A549 (cell line): ENCODE measurements at regions not wholly inside any gene's neighbourhood (a gene's known extent, or its start where the extent isn't known, plus 50 kb on each side); places are given as distances from the start of the nearest gene placed in this dataset.
"Not testable (repeated sequence)": the region's sequence is repeated elsewhere in the genome, so short reads cannot be mapped to it uniquely, and the experiment has no call there.

Experiments
- CEBPB ChIP-seq, 2 experiments: fragments of >200 bp in 1 of 2; sonication (Bioruptor Twin) in 1 of 2; formaldehyde crosslinking in 1 of 2; IDR thresholded peaks; 2 replicates each; pipeline ENCODE4 v1.6.1; 2012 to 2016
- CTCF ChIP-seq: fragments of >200 bp; sonication (Bioruptor Twin); formaldehyde crosslinking; IDR thresholded peaks from 3 replicates; pipeline ENCODE4 v1.5.1; 2016
- HOXA7 ChIP-seq: fragments of 250-450 bp; sonication (Bioruptor Pico); IDR thresholded peaks from 2 replicates; pipeline ENCODE4 v1.5.0; 2020; ENCODE audit warnings: mild to moderate bottlenecking, moderate library complexity
- KDM1A ChIP-seq: fragments of 200-600 bp; sonication (generic); IDR thresholded peaks from 2 replicates; pipeline ENCODE4 v1.6.1; 2016; ENCODE audit warnings: low read depth, mild to moderate bottlenecking
- POLR2A ChIP-seq: IDR thresholded peaks from 2 replicates; pipeline ENCODE4 v1.6.1; 2012; ENCODE audit warnings: mild to moderate bottlenecking, low read length
- POLR2AphosphoS2 ChIP-seq: conservative IDR thresholded peaks from 2 replicates; pipeline ENCODE4 v1.6.1; 2012; ENCODE audit warnings: low read length, improper control_type of control experiment, inconsistent platforms

- not testable (repeated sequence) for TF ChIP-seq CTCF; POLR2A; CEBPB (IDR thresholded peaks at IDR 0.05); HOXA7 (CRISPR knock-in tag); POLR2AphosphoS2; KDM1A
Measured at GRCh38 chr6:58365856-58366255, 1048.4 kb downstream of the PRIM2 start.
